ENCODE measurements at regions not wholly inside any gene's neighbourhood (a gene's known extent, or its start where the extent isn't known, plus 50 kb on each side); places are given as distances from the start of the nearest gene placed in this dataset.
"Not testable (repeated sequence)": the region's sequence is repeated elsewhere in the genome, so short reads cannot be mapped to it uniquely, and the experiment has no call there.

DNA sequence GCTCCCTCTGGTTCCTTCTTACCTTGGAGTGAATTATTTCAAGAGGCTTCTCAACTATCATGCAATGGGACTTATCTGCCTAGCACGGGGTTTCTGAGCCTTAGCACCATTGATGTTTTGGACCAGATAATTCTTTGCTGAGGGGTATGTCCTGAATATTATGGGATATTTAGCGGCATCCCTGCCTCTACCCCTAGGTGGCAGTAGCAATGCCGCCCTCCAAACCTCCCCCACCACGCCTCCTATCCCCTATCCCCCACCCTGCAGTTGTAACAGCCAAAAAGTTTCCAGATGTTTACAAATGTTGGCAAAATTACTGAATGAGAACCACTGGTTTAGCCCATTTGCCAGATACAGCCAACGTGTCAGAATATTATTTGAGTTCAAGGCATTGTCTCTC, 125.5 kb downstream of the POSTN start (continued):
- TF ChIP-seq, protein P1, sequence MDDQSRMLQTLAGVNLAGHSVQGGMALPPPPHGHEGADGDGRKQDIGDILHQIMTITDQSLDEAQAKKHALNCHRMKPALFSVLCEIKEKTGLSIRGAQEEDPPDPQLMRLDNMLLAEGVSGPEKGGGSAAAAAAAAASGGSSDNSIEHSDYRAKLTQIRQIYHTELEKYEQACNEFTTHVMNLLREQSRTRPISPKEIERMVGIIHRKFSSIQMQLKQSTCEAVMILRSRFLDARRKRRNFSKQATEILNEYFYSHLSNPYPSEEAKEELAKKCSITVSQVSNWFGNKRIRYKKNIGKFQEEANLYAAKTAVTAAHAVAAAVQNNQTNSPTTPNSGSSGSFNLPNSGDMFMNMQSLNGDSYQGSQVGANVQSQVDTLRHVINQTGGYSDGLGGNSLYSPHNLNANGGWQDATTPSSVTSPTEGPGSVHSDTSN (CRISPR knock-in tag; IDR thresholded peaks at IDR 0.05) = no peak
- TF ChIP-seq ZNF514 (tag by site-specific recombination; IDR thresholded peaks at IDR 0.05) = no peak
- TF ChIP-seq, protein P2, sequence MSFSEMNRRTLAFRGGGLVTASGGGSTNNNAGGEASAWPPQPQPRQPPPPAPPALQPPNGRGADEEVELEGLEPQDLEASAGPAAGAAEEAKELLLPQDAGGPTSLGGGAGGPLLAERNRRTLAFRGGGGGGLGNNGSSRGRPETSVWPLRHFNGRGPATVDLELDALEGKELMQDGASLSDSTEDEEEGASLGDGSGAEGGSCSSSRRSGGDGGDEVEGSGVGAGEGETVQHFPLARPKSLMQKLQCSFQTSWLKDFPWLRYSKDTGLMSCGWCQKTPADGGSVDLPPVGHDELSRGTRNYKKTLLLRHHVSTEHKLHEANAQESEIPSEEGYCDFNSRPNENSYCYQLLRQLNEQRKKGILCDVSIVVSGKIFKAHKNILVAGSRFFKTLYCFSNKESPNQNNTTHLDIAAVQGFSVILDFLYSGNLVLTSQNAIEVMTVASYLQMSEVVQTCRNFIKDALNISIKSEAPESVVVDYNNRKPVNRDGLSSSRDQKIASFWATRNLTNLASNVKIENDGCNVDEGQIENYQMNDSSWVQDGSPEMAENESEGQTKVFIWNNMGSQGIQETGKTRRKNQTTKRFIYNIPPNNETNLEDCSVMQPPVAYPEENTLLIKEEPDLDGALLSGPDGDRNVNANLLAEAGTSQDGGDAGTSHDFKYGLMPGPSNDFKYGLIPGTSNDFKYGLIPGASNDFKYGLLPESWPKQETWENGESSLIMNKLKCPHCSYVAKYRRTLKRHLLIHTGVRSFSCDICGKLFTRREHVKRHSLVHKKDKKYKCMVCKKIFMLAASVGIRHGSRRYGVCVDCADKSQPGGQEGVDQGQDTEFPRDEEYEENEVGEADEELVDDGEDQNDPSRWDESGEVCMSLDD (tag by site-specific recombination; IDR thresholded peaks at IDR 0.05) = no peak

DNA sequence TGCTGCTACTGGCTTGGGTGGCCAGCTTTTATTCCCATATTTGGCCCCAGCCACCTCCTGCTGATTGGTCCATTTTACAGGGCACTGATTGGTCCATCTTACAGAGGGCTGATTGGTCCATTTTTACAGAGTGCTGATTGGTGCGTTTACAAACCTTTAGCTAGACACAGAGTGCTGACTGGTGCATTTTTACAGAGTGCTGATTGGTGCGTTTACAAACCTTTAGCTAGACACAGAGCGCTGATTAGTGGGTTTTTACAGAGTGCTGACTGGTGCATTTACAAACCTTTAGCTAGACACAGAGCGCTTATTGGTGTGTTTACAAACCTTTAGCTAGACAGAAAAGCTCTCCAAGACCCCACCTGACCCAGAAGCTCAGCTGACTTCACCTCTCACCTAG, 126.3 kb downstream of the POSTN start:
- H3K36me3 ChIP-seq (ENCODE audit: control insufficient read depth in 2 of 2, insufficient read depth in 1 of 2, low read length in 2 of 2); POLR2A ChIA-PET; H3K9me3 ChIP-seq (ENCODE audit: control insufficient read depth, insufficient read depth, low read depth, low read length); H3K4me3 ChIP-seq (ENCODE audit: low read depth, low read length); CTCF ChIA-PET; H3K27ac ChIP-seq (ENCODE audit: extremely low read depth, low read depth, low read length); H3K4me1 ChIP-seq (ENCODE audit: control insufficient read depth, insufficient read depth, low read length): not testable (repeated sequence)

DNA sequence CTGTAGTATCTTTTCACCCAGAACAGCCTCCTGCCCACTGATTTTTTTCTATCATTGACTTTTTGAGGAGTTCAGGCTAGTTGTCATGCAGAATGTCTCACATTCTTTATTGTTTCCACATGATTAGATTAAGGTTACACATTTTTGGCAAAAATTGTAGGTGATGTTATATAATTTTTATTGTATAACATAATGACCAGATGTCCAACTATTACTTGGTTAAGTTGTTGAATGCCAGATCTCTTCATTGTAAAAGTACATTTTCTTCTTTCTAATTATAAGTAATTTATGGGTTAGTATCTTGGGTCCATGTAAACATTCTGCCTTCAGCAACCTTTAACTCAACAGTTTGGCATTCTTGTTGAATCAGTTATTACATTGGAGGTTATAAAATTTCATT, 138.4 kb downstream of the POSTN start:
- H3K36me3 ChIP-seq (ENCODE audit: control insufficient read depth in 2 of 2, insufficient read depth in 1 of 2, low read length in 2 of 2) = no peaks in the 10 kb centered on the region
- H3K4me3 ChIP-seq (ENCODE audit: low read depth, low read length) = no peak overlapping the region
- no peak overlapping the region for H3K27ac ChIP-seq (ENCODE audit: extremely low read depth, low read depth, low read length)
- TF ChIP-seq ZNF529 (tag by site-specific recombination; IDR thresholded peaks at IDR 0.05; ENCODE audit: insufficient replicate concordance) (no peak), ZSCAN16 (tag by site-specific recombination; IDR thresholded peaks at IDR 0.05) (no peak), ZFHX2 (tag by site-specific recombination; conservative IDR thresholded peaks at IDR 0.05) (no peak)
- TF ChIP-seq, protein P3, sequence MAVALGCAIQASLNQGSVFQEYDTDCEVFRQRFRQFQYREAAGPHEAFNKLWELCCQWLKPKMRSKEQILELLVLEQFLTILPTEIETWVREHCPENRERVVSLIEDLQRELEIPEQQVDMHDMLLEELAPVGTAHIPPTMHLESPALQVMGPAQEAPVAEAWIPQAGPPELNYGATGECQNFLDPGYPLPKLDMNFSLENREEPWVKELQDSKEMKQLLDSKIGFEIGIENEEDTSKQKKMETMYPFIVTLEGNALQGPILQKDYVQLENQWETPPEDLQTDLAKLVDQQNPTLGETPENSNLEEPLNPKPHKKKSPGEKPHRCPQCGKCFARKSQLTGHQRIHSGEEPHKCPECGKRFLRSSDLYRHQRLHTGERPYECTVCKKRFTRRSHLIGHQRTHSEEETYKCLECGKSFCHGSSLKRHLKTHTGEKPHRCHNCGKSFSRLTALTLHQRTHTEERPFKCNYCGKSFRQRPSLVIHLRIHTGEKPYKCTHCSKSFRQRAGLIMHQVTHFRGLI (tag by site-specific recombination; IDR thresholded peaks at IDR 0.05) = no peak
- H3K9me3 ChIP-seq (ENCODE audit: control insufficient read depth, insufficient read depth, low read depth, low read length) = no peaks in the 10 kb centered on the region
- CTCF ChIA-PET = no interaction called here
- no peaks in the 10 kb centered on the region for H3K4me1 ChIP-seq (ENCODE audit: control insufficient read depth, insufficient read depth, low read length)
- POLR2A ChIA-PET = no interaction called here

DNA sequence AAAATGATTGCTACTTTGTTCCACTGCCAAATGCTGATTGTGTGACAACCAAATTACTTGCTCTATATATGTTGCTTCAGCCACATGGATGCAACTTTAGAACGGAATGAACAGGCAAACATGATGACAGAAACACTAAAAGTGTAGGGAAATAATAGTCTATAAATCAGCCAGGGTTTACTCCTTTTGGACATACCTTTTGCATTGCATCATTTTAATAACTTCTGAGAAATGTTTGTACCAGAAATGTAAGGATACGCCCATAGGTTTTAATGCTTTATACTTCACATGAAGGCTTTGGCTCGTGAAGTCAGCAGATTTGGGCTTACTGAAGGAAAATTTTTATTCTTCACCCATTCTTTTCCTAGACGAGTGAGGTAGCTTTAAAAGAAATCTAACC, 141.0 kb downstream of the POSTN start:
- TF ChIP-seq ZNF274 (IDR thresholded peaks at IDR 0.05; ENCODE audit: low read length) (no peak), ZNF274 (tag by site-specific recombination; IDR thresholded peaks at IDR 0.05; ENCODE audit: borderline replicate concordance) (no peak), GFI1B (tag by site-specific recombination; IDR thresholded peaks at IDR 0.05) (no peak)
- Histone ChIP-seq H3K4me1 (ENCODE audit: control insufficient read depth, insufficient read depth, low read length) (no peaks in the 10 kb centered on the region), H3K4me3 (ENCODE audit: low read depth, low read length) (no peak overlapping the region), H3K27ac (ENCODE audit: extremely low read depth, low read depth, low read length) (no peak overlapping the region), H3K36me3 (ENCODE audit: control insufficient read depth in 2 of 2, insufficient read depth in 1 of 2, low read length in 2 of 2) (no peaks in the 10 kb centered on the region), H3K9me3 (ENCODE audit: control insufficient read depth, insufficient read depth, low read depth, low read length) (no peaks in the 10 kb centered on the region)
- CTCF ChIA-PET = no interaction called here
- POLR2A ChIA-PET = no interaction called here

DNA sequence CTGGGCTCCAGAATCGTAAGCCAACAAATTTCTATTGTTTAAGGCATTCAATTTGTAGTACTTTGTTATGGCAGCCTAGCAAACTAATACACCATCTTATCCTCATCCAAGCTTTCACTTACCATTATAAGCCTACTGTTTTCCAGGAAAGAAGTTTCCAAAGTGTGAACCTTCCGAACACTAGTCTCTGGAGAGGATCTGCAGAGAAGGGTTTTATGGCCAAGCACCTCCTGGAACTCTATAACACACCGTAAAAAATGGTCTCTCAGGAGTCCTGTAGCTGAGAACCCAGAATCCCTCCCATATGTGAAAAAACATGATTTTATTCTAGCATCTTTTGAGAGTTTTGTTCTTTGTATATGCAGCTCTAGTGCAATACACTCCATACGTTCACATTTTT, 142.1 kb downstream of the POSTN start:
- ChIA-PET CTCF (no interaction called here), POLR2A (no interaction called here)
- Histone ChIP-seq H3K4me1 (ENCODE audit: control insufficient read depth, insufficient read depth, low read length) (no peaks in the 10 kb centered on the region), H3K36me3 (ENCODE audit: control insufficient read depth in 2 of 2, insufficient read depth in 1 of 2, low read length in 2 of 2) (no peaks in the 10 kb centered on the region), H3K4me3 (ENCODE audit: low read depth, low read length) (no peak overlapping the region), H3K27ac (ENCODE audit: extremely low read depth, low read depth, low read length) (no peak overlapping the region), H3K9me3 (ENCODE audit: control insufficient read depth, insufficient read depth, low read depth, low read length) (no peaks in the 10 kb centered on the region)
- no peak for TF ChIP-seq ZNF785 (tag by site-specific recombination; IDR thresholded peaks at IDR 0.05)
- TF ChIP-seq ZNF629 (tag by site-specific recombination; IDR thresholded peaks at IDR 0.05) = no peak
- TF ChIP-seq ZNF335 (tag by site-specific recombination; conservative IDR thresholded peaks at IDR 0.05) = no peak
- TF ChIP-seq MZF1 (tag by site-specific recombination; IDR thresholded peaks at IDR 0.05; ENCODE audit: borderline replicate concordance) = no peak
- TF ChIP-seq ZNF19 (tag by site-specific recombination; IDR thresholded peaks at IDR 0.05; ENCODE audit: low read depth) = no peak
- no peak for TF ChIP-seq ZNF311 (tag by site-specific recombination; IDR thresholded peaks at IDR 0.05; ENCODE audit: borderline replicate concordance)
- no peak for TF ChIP-seq GLIS2 (tag by site-specific recombination; IDR thresholded peaks at IDR 0.05)
- no peak for TF ChIP-seq ZNF529 (tag by site-specific recombination; IDR thresholded peaks at IDR 0.05; ENCODE audit: insufficient replicate concordance)
- no peak for TF ChIP-seq ZNF670 (tag by site-specific recombination; IDR thresholded peaks at IDR 0.05; ENCODE audit: low read depth)
- no peak for TF ChIP-seq ZNF501 (tag by site-specific recombination; IDR thresholded peaks at IDR 0.05)
- no peak for TF ChIP-seq ZNF701 (tag by site-specific recombination; IDR thresholded peaks at IDR 0.05)
- TF ChIP-seq, protein P4, sequence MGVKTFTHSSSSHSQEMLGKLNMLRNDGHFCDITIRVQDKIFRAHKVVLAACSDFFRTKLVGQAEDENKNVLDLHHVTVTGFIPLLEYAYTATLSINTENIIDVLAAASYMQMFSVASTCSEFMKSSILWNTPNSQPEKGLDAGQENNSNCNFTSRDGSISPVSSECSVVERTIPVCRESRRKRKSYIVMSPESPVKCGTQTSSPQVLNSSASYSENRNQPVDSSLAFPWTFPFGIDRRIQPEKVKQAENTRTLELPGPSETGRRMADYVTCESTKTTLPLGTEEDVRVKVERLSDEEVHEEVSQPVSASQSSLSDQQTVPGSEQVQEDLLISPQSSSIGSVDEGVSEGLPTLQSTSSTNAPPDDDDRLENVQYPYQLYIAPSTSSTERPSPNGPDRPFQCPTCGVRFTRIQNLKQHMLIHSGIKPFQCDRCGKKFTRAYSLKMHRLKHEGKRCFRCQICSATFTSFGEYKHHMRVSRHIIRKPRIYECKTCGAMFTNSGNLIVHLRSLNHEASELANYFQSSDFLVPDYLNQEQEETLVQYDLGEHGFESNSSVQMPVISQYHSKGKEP (tag by site-specific recombination; IDR thresholded peaks at IDR 0.05) = no peak
- TF ChIP-seq ZNF626 (tag by site-specific recombination; IDR thresholded peaks at IDR 0.05) = no peak

Measured in HEK293 (cell line).